ENCODE measurements at regions not wholly inside any gene's neighbourhood (a gene's known extent, or its start where the extent isn't known, plus 50 kb on each side); places are given as distances from the start of the nearest gene placed in this dataset.
A peak's percentile ranks its signal among the peaks of the same experiment; 100 is the strongest.

DNA sequence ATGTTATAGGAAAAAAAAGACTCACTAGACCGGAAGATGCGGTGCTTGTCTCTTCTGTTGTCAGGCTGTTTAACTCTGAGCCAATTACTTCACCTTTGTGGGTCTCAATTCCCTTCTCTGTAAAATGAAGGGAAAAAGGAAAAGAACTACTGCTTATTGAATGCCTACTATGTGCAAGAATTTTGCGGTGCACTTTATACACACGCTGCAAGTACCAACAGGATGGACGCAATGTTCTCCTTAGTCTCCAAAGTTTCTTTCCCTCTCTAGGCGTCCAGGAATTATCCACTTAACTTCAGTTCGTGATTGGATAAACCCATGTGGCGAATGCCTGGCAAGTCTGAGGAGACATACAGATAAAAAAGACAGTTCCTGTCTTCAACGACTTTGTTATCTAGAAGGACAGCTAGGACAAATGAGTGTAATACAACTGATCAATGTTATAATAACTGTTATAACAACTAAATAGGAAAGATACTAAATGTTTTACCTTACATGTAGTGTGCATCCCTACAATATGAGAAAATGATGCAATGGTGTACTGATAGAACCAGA, 69.0 kb upstream of the JARID2 start (continued):
- TF ChIP-seq, protein P1, sequence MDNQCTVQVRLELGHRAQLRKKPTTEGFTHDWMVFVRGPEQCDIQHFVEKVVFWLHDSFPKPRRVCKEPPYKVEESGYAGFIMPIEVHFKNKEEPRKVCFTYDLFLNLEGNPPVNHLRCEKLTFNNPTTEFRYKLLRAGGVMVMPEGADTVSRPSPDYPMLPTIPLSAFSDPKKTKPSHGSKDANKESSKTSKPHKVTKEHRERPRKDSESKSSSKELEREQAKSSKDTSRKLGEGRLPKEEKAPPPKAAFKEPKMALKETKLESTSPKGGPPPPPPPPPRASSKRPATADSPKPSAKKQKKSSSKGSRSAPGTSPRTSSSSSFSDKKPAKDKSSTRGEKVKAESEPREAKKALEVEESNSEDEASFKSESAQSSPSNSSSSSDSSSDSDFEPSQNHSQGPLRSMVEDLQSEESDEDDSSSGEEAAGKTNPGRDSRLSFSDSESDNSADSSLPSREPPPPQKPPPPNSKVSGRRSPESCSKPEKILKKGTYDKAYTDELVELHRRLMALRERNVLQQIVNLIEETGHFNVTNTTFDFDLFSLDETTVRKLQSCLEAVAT (IDR thresholded peaks at IDR 0.05), result no peak
- no peak for TF ChIP-seq DPF2 (IDR thresholded peaks at IDR 0.05)
- TF ChIP-seq SPI1 (IDR thresholded peaks at IDR 0.05; ENCODE audit: borderline replicate concordance, insufficient read depth, low read depth, low read length), result no peak

DNA sequence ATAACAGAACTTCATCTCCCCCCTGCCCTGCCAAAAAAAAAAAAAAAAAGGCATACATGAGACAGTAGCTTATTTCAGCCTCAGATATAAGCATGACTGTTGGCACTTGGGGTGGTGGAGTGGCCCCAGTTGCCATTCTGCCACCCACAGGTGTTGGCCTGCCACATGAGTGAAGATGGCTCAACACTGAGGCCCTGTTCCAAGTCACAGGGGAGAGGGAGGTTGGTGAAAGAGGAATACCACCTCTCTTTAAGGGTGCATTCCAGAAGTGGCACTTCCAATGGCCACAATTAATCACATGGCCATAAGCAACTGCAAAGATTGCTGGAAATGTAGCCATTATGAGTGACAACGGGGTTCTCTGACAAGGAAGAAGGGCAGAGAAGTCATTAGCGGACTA, 61.9 kb upstream of the JARID2 start:
- TF ChIP-seq POU2F2 (IDR thresholded peaks at IDR 0.05; ENCODE audit: borderline replicate concordance, low read depth, low read length) (no peak), STAT3 (IDR thresholded peaks at IDR 0.05; ENCODE audit: low read depth, low read length) (no peak), NFXL1 (IDR thresholded peaks at IDR 0.05; ENCODE audit: borderline replicate concordance) (no peak)
- TF ChIP-seq, protein P2, sequence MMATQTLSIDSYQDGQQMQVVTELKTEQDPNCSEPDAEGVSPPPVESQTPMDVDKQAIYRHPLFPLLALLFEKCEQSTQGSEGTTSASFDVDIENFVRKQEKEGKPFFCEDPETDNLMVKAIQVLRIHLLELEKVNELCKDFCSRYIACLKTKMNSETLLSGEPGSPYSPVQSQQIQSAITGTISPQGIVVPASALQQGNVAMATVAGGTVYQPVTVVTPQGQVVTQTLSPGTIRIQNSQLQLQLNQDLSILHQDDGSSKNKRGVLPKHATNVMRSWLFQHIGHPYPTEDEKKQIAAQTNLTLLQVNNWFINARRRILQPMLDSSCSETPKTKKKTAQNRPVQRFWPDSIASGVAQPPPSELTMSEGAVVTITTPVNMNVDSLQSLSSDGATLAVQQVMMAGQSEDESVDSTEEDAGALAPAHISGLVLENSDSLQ (IDR thresholded peaks at IDR 0.05), result 0 out of 2 replicates have a peak, but pooled peaks have one; percentile 4
- ChIA-PET POLR2A (interaction anchor here (0.6 kb wide), 1 partner anchor 58 kb away, joined by 4 read pairs; no protein-coding TSS in a partner anchor), SMC1A (ENCODE audit: uncharacterized antibody, unreplicated experiment) (interaction anchor here (0.6 kb wide), 1 partner anchor 9 kb away, joined by 3 read pairs; no protein-coding TSS in a partner anchor), RAD21 (ENCODE audit: unreplicated experiment) (interaction anchor here (1.8 kb wide), 1 partner anchor 14 kb away, joined by 5 read pairs; no protein-coding TSS in a partner anchor), CTCF (no interaction called here)
- no peak overlapping the region for H3K9ac ChIP-seq (ENCODE audit: control insufficient read depth, insufficient read depth, low read length)
- FAIRE-seq, result no peak
- no peaks in the 10 kb centered on the region for H3K79me2 ChIP-seq (ENCODE audit: control insufficient read depth, insufficient read depth, low read length)
- H4K20me1 ChIP-seq (ENCODE audit: control insufficient read depth, insufficient read depth), result no peaks in the 10 kb centered on the region
- no peaks in the 10 kb centered on the region for H3K36me3 ChIP-seq (ENCODE audit: control insufficient read depth in 2 of 2, insufficient read depth in 2 of 2, low read length in 1 of 2)
- DNase-seq (ENCODE audit: low read depth, low spot score), result no peak
- no peak overlapping the region; the same call in 1 of the 2 replicates for H3K4me2 ChIP-seq (ENCODE audit: control insufficient read depth, insufficient read depth)
- 57% methylated on average over 1 of the region's 2 CpGs for WGBS (ENCODE audit: insufficient coverage, insufficient replicate concordance, low lambda C conversion rate, missing lambda C conversion rate)
- H3K4me1 ChIP-seq (ENCODE audit: control insufficient read depth, insufficient read depth, low read length), result peaks cover 10% of the 10 kb centered on the region
- H3K4me3 ChIP-seq, result no peak overlapping the region
- in situ Hi-C loops (cut with MboI), result no loop called here
- BruUV-seq (replicated peaks), result no TSS peak
- intact Hi-C loops (cut with micrococcal nuclease; ENCODE audit: unreplicated experiment), result no loop called here
- H3K27ac ChIP-seq (ENCODE audit: control insufficient read depth, insufficient read depth), result no peak overlapping the region
- H3K9me3 ChIP-seq (replicated peaks; ENCODE audit: control insufficient read depth, insufficient read depth, low read length), result no peaks in the 10 kb centered on the region
- H2AFZ ChIP-seq (ENCODE audit: control insufficient read depth, low read depth, low read length), result peak overlapping the region; percentile 41
- peak; percentile 66 for ATAC-seq
- no peaks in the 10 kb centered on the region for H3K27me3 ChIP-seq (replicated peaks in 1 of 2; ENCODE audit: control insufficient read depth in 2 of 2, insufficient read depth in 2 of 2, low read length in 1 of 2)

All from GM12878 (cell line).